Fibroblast of lung (primary cell): ENCODE measurements at regions not wholly inside any gene's neighbourhood (a gene's known extent, or its start where the extent isn't known, plus 50 kb on each side); places are given as distances from the start of the nearest gene placed in this dataset.

Experiments used
- DNase-seq, 2 donors: peaks; one replicate each; pipeline versions ENCODE4 v3.0.0 to v3.0.0-alpha.2; 2010; ENCODE audit warnings: low read depth in 2 of 2
- H2AFZ ChIP-seq: 2 replicates; pipeline ENCODE4 v1.5.1; 2012; ENCODE audit warnings: low read length, control low read depth, inconsistent platforms
- H3K27ac ChIP-seq: 2 replicates; pipeline ENCODE4 v1.5.1; 2011; ENCODE audit warnings: low read length, control low read depth; ENCODE audit not compliant: insufficient read depth
- H3K27me3 ChIP-seq: 2 replicates; pipeline ENCODE4 v1.5.1; 2011; ENCODE audit warnings: mild to moderate bottlenecking, low read length; ENCODE audit not compliant: control insufficient read depth, insufficient read depth
- H3K36me3 ChIP-seq: 2 replicates; pipeline ENCODE4 v1.5.1; 2011; ENCODE audit warnings: low read length; ENCODE audit not compliant: control insufficient read depth, insufficient read depth
- H3K4me1 ChIP-seq: 2 replicates; pipeline ENCODE4 v1.5.1; 2011; ENCODE audit warnings: low read length; ENCODE audit not compliant: control insufficient read depth, insufficient read depth; ENCODE audit errors: extremely low read depth
- H3K4me2 ChIP-seq: 2 replicates; pipeline ENCODE4 v1.5.1; 2011; ENCODE audit warnings: low read length, control low read depth; ENCODE audit not compliant: insufficient read depth; ENCODE audit errors: extremely low read depth
- H3K4me3 ChIP-seq, 4 experiments: fragments of 200-600 bp in 1 of 4; sonication (generic) in 1 of 4; replicated peaks in 1 of 4; 2 replicates each; pipeline ENCODE4 v1.5.1; 2011 to 2016; ENCODE audit warnings: low read length in 4 of 4, low read depth in 3 of 4, mild to moderate bottlenecking in 3 of 4, control low read depth in 2 of 4, inconsistent platforms in 1 of 4, mixed read lengths in 1 of 4; ENCODE audit not compliant: insufficient read depth in 1 of 4; ENCODE audit errors: control extremely low read depth in 1 of 4
- H3K79me2 ChIP-seq: 2 replicates; pipeline ENCODE4 v1.5.1; 2012; ENCODE audit warnings: mild to moderate bottlenecking, low read length, inconsistent platforms; ENCODE audit not compliant: control insufficient read depth, insufficient read depth
- H3K9ac ChIP-seq: 2 replicates; pipeline ENCODE4 v1.5.1; 2011; ENCODE audit warnings: mild to moderate bottlenecking, low read length, control low read depth; ENCODE audit not compliant: insufficient read depth
- H3K9me3 ChIP-seq: 2 replicates; pipeline ENCODE4 v1.5.1; 2012; ENCODE audit warnings: low read depth, low read length; ENCODE audit not compliant: control insufficient read depth, insufficient read depth
- H4K20me1 ChIP-seq: 2 replicates; pipeline ENCODE4 v1.5.1; 2011; ENCODE audit warnings: low read length; ENCODE audit not compliant: control insufficient read depth, insufficient read depth; ENCODE audit errors: extremely low read depth
- CTCF ChIP-seq, 2 donors: IDR thresholded peaks in 1 of 2; conservative IDR thresholded peaks in 1 of 2; 1 replicate in 1 of 2; 2 replicates in 1 of 2; pipeline ENCODE4 v1.5.1; 2011 to 2012; ENCODE audit warnings: low read length in 2 of 2, control low read depth in 1 of 2, inconsistent platforms in 1 of 2, low read depth in 1 of 2, mild to moderate bottlenecking in 1 of 2
- EZH2 ChIP-seq: IDR thresholded peaks from 2 replicates; pipeline ENCODE4 v1.5.1; 2012; ENCODE audit warnings: low read length, control low read depth, mild to moderate bottlenecking; ENCODE audit errors: missing control alignments

GRCh38 chr12:44929236-44929885 lies 53.2 kb upstream of the NELL2 start:
- no peaks in the 10 kb centered on the region for H3K36me3 ChIP-seq
- no peaks in the 10 kb centered on the region for H3K27me3 ChIP-seq
- no peak overlapping the region for H3K9ac ChIP-seq
- H3K9me3 ChIP-seq, result no peaks in the 10 kb centered on the region
- no peak overlapping the region for H2AFZ ChIP-seq
- no peak overlapping the region for H3K4me2 ChIP-seq
- no peaks in the 10 kb centered on the region for H3K79me2 ChIP-seq
- H4K20me1 ChIP-seq, result no peaks in the 10 kb centered on the region
- no peak for DNase-seq
- H3K4me1 ChIP-seq, result no peaks in the 10 kb centered on the region
- TF ChIP-seq EZH2 (no peak), CTCF (conservative IDR thresholded peaks at IDR 0.05 in 1 of 2, IDR thresholded peaks at IDR 0.05 in 1 of 2; ENCODE audit: low read depth in 1 of 2, low read length in 2 of 2) (no peak)
- H3K27ac ChIP-seq, result no peak overlapping the region
- H3K4me3 ChIP-seq, result no peak overlapping the region
